ENCODE measurements at regions not wholly inside any gene's neighbourhood (a gene's known extent, or its start where the extent isn't known, plus 50 kb on each side); places are given as distances from the start of the nearest gene placed in this dataset.
A peak's percentile ranks its signal among the peaks of the same experiment; 100 is the strongest.

DNA sequence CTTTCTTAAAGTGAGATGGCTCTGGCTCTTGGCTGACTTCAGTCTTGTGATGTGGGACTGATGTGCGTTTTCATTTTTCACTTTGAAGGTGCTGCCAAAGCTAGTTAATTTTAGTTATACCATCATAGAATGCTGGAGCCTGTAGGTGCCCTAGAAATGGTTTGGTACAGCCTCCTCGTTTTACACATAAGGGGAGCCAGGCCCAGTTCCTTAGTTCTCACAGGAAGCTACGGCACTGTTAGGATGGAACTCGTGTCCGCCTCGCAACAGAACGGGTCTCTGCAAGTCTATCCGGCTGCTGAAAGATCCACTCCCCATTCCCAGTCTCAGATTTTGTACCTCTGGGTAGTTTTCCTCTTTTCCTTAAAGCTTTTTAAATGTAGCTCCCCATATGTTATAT lies 173.2 kb upstream of the PRPS1L1 start:
- no peak for DNase-seq (ENCODE audit: low read depth)

DNA sequence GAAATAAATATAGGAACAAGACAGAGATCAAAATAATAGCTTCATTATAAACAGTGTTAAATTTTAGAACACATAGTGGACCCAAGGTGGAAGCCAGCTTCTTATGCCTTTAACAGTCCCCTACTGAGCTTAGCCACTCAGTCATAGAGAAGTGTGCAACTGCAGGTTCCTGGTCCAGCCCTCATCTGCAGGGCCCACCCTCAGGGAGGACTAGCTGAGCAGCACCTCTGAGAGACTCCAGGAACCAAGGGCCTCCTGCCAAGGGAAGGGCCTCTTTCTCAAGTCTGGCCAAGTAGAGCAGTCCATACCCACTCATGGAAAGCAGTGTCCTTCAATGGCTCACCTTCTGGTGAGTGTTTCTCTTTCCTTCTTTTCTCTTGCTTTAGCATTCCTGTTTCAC lies 173.7 kb upstream of the PRPS1L1 start:
- no peak for DNase-seq (ENCODE audit: low read depth)

DNA sequence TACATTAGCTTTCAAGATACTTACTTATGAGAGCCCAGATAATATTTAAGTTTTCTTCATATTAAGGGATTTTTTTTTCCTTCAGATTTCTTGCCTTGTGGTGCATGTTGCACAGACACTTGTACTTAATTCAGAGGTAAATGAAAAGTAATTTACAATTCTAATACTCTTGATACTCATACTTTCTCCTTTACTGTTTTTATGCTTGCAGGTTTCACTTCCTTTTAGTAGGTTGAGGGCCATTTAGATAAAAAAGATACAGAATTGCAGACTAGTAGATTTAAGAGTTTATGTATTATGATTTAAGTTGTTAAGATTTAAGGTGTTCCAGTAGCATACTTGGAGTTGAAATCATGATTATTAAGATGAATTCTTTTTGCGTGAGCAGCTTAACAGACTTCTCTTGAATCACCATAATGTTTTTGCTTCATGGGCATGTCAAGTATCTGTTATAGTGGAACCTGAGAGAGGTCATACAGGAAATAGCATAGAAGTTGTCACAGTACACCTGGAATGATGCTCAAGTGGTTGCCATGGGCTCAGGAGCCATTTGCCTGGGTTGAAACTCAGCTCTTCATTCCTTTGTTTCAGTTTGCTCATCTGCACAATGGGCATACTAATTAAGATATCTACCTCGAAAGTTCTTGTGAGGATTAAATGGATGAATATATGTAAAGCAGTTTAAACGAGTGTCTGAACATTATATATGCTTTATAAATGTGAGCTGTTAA lies 174.8 kb upstream of the PRPS1L1 start:
- no peak for DNase-seq (ENCODE audit: low read depth)

GRCh38 chr7:18206331-18206730 lies 178.7 kb upstream of the PRPS1L1 start:
- DNase-seq (ENCODE audit: low read depth), result no peak

GRCh38 chr7:18208921-18209320 lies 181.3 kb upstream of the PRPS1L1 start:
- no peak for DNase-seq (ENCODE audit: low read depth)

DNA sequence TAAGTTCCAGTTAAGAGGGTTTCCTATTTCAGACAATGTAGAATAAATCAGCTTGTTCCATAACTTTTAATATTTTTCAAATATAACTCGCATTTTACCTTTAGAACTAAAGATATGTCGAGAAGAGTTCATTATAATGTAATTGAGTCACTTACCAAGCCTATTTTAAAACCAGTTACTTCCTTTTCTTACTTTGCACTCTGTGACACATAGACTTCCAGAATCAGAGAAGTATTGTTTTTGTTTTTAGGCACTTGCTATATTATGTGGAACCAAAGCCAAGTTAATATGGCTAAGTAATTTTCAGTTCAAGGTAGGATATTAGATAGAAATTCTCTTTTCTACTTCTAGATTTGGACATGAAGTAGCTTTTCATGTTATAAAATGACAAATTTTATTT lies 182.7 kb upstream of the PRPS1L1 start:
- no peak for DNase-seq (ENCODE audit: low read depth)

GRCh38 chr7:18210788-18211187 lies 183.1 kb upstream of the PRPS1L1 start:
- DNase-seq (ENCODE audit: low read depth), result no peak

- no peak for DNase-seq (ENCODE audit: low read depth)
Observed at GRCh38 chr7:18212308-18212707, 184.7 kb upstream of the PRPS1L1 start.

GRCh38 chr7:18212758-18213157 lies 185.1 kb upstream of the PRPS1L1 start:
- peak; percentile 47 for DNase-seq (ENCODE audit: low read depth)

- DNase-seq (ENCODE audit: low read depth), result no peak
Observed at GRCh38 chr7:18213652-18214051, 186.0 kb upstream of the PRPS1L1 start.

- no peak for DNase-seq (ENCODE audit: low read depth)
Observed at GRCh38 chr7:18216270-18216669, 188.6 kb upstream of the PRPS1L1 start.

- peak; percentile 16 for DNase-seq (ENCODE audit: low read depth)
Observed at GRCh38 chr7:18221377-18222293, 194.0 kb upstream of the PRPS1L1 start.

DNA sequence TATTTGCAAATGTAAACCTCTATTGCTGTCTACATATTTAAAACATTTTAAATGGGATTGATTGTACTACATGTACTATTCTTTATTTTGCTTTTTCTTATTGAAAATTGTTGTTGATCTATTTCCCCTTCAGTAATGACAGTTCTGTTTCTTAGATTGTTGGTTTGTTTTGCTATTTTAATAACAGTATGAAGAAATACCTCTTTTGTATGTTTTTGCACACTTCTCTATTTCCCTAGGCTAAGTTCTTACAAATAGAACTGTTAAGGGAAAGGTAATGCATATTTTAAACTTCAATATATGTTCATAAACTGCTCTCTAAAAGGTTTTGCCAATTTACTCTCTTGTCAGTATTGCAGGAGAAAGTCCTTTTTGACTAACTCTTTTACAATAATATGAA lies 195.0 kb upstream of the PRPS1L1 start:
- DNase-seq (ENCODE audit: low read depth), result no peak

GRCh38 chr7:18224138-18224537 lies 196.5 kb upstream of the PRPS1L1 start:
- no peak for DNase-seq (ENCODE audit: low read depth)

DNA sequence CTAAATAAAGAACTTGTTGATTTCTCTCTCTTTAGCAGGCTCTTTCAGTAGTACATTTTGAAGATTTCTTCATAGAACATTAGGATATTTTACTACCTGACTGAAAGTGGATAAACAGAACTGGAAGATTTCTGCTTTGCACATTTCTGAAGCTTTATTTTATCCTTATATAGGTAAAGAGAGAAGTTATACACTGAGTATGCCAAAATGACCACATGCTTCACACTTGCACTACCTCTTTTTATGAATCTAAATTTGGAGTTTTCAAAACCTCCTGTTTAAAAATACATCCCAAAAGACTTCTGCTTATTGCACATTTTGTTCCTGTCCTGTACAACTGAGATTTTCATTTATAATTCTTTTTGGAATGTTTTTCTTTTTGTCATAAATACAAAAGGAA lies 197.4 kb upstream of the PRPS1L1 start:
- no peak for DNase-seq (ENCODE audit: low read depth)

- no peak for DNase-seq (ENCODE audit: low read depth)
Observed at GRCh38 chr7:18226598-18226997, 199.0 kb upstream of the PRPS1L1 start.

DNA sequence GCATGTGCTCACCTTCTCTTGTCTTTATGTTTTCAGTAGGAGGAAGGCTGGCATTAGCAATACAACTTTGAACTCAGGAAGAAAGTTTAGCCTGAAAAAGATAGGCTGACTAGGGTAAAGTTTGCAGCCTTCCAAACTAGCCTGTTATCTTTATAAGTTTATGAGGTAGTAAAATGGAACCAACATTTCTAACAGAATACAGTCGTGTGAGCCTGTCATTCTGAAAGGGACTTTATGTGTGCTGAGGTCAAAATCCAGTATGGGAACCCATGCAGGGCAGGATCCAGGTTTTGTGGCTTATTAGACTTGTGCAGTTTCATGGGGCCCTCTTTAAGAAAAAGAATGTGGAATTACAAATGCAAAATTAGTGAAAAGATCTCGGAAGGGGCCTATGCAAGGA lies 201.0 kb upstream of the PRPS1L1 start:
- no peak for DNase-seq (ENCODE audit: low read depth)

DNA sequence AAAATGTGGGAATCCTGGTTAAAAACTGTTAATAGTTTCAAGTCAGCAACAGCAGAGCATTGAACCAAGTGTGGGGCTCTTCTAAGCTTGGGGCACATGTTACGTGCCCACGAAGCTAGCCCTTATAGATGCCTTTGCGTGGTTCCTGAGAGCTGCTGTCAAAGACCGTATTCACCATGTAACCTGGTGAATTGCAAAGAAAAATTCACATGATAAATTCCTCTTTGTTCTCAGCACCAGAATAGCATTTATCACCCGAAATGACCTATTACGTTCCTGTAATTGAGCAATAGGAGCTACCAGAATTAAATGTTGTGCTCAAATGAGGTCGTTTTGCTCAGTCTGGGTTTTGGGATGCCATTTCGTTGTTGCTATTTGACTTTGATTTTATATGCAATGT lies 202.6 kb upstream of the PRPS1L1 start:
- DNase-seq (ENCODE audit: low read depth), result no peak

DNA sequence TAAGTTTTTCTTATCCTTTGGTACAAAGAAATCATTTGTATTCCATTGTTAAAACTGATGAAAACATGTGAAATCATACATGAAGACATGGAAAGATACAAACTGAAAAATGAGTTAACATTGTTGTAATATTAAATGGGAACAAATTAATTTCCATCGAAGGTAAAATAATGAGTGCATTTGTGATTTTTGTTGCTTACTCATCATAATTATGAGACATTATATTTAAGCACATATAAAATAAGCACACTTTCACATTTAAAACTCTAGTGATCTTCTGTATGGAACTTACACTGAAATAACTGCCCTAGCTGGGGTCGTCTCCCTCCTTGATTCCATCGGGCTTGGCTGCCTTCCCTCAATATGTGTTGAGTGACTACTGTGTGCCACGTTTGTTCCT lies 204.2 kb upstream of the PRPS1L1 start:
- DNase-seq (ENCODE audit: low read depth), result no peak

- DNase-seq (ENCODE audit: low read depth), result no peak
Observed at GRCh38 chr7:18234519-18234918, 206.9 kb upstream of the PRPS1L1 start.

DNA sequence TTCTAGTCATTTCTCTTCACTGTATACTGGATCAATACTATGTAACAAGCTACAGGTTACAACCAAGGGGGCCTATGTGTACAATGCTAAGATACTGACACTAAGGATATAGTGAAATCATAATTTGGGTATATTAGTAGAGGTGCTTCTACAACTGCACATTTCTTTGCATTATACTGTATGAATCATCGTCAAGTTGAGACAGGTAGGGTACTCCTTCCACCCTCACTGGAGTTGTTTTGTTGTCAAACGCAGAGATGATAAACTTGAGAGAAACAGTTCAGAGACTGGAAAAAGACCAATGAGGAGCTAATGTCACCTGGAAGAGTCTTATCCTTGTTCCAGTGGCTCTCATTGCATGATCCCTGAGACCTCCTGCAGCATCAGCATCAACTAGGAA lies 208.2 kb upstream of the PRPS1L1 start:
- DNase-seq (ENCODE audit: low read depth), result no peak

- no peak for DNase-seq (ENCODE audit: low read depth)
Observed at GRCh38 chr7:18239212-18239611, 211.6 kb upstream of the PRPS1L1 start.

DNA sequence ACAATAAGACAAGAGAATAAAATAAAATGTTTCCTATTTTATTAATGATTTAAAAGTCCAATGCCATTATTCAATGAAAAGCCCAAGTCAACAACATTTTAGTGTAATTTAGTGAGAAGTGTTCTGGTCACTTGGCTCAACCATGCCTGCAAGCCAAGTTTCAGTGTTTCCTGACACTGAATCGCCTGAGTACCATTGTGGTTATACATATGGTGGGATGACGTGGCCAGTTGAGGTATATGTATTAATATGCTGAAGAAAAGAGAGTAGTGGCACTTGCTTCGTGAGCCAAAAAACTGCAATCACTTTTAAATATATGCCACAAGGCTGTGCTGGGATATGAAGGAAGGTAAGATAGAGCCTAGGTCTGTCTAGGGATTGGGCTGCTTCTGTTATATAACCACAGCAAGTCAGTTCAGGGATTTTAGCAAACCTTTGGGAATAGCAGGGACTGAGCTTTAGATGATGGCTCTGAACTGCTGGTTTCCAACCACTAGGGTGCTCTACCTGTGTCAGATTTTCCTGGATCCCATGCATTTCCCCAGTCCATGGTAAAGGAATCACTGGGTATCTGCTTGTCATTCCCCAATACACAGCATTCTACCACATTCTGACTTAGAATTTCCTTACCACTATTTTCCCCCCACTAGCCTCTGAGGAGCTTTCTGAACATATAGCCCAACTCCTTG lies 214.0 kb upstream of the PRPS1L1 start:
- DNase-seq (ENCODE audit: low read depth), result no peak

All from EH (cell line).